ENCODE measurements at regions not wholly inside any gene's neighbourhood (a gene's known extent, or its start where the extent isn't known, plus 50 kb on each side); places are given as distances from the start of the nearest gene placed in this dataset.
"Not testable (repeated sequence)": the region's sequence is repeated elsewhere in the genome, so short reads cannot be mapped to it uniquely, and the experiment has no call there.

- DNase-seq (ENCODE audit: low spot score) = no peak
- TF ChIP-seq CTCF (IDR thresholded peaks at IDR 0.05) = no peak
- ATAC-seq (ENCODE audit: low FRiP score) = no peak
These were observed 933.5 kb downstream of the C4orf33 start for GRCh38 chr4:130029442-130029841.

DNA sequence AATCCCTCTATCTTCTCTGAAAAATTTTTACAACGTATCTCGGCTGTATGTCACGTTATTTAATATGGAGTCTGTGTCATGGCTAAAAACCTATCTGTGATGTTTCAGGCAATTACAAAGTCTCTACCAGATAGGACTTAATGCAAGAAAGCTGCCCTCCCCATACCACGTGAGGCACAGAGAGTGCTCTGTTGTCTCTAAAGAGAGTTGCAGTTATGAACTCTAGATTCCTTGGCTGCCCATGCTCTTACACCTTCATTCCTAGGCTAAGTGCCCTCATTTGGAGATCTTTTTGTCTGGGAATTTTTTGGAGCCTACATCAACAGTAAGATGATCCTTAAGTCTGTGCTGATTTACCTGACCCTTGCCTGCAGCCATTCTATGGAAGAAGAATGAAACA, 935.9 kb downstream of the C4orf33 start:
- ATAC-seq (ENCODE audit: low FRiP score) (no peak), DNase-seq (ENCODE audit: low spot score) (no peak)
- TF ChIP-seq CTCF (IDR thresholded peaks at IDR 0.05) = no peak

GRCh38 chr4:130033657-130034056, 937.7 kb downstream of the C4orf33 start:
- ATAC-seq (ENCODE audit: low FRiP score); DNase-seq (ENCODE audit: low spot score): not testable (repeated sequence)

- DNase-seq (ENCODE audit: low spot score) (no peak), ATAC-seq (ENCODE audit: low FRiP score) (no peak)
- no peak for TF ChIP-seq CTCF (IDR thresholded peaks at IDR 0.05)
These were observed 938.9 kb downstream of the C4orf33 start for GRCh38 chr4:130034876-130035275.

GRCh38 chr4:130035391-130035790, 939.4 kb downstream of the C4orf33 start:
- no peak for DNase-seq (ENCODE audit: low spot score)
- no peak for ATAC-seq (ENCODE audit: low FRiP score)
- TF ChIP-seq CTCF (IDR thresholded peaks at IDR 0.05) = no peak

- not testable (repeated sequence) for ATAC-seq (ENCODE audit: low FRiP score); DNase-seq (ENCODE audit: low spot score)
These were observed 941.9 kb downstream of the C4orf33 start for GRCh38 chr4:130037866-130038265.

GRCh38 chr4:130038540-130038939, 942.6 kb downstream of the C4orf33 start:
- DNase-seq (ENCODE audit: low spot score); ATAC-seq (ENCODE audit: low FRiP score): not testable (repeated sequence)

DNA sequence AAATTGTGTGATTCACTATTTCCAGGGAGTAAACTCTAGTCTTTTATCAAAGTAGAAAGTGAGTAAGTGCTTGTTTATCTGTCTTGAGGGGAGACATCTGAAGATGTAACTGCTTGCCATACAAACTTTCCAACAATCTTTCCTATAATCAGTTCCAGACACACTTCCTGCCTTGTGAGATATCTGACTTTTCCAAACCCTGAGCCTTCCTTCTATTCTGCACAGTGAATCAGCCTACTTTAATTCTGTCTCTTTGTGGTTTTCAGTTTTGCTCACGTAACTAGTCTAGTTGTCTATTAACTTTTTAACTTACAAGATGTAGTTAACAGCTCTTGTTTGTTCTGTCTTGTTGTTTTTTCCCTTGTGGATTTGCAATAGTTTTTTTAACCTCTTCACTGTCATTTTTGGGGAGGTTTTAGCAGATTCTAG, 947.8 kb downstream of the C4orf33 start:
- no peak for DNase-seq (ENCODE audit: low spot score)
- ATAC-seq (ENCODE audit: low FRiP score) = no peak
- TF ChIP-seq CTCF (IDR thresholded peaks at IDR 0.05) = no peak

DNA sequence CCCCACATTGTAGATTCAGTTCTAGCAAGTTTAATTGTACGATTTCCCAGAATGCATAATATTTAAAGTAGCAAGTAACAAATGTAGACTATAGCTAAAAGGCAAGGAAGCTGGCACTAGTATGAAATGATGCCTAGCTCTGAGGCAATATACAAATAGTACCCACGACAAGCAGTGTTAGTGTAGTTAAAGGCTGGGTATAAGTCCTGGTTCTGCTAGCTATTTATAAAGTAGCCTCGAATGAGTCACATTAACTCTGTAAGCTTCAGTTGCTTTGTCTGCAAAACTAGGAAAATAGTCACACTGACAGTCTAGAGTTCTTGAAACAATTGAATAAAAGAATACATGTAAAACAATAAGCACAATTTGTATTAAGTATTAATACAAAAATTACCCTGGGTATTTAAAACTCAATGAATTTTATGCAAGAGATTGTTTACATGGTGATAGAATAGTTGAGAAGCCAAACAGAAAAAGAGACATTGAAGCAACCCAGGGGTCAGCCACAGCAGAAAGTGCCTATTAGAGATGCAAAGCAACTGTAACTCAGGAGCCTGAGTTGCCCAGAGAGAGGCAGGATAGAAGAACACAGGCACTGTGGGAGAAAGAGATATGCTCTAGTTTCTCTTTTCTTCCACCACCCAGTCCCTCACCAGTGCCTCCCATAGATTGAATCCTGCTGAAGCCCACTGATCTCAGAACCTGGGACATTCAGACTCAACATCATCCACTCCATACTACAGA, 949.0 kb downstream of the C4orf33 start:
- ATAC-seq (ENCODE audit: low FRiP score) (no peak), DNase-seq (ENCODE audit: low spot score) (no peak)
- TF ChIP-seq CTCF (IDR thresholded peaks at IDR 0.05) = no peak

Data from omental fat pad (tissue), 3 donors.